ENCODE measurements at regions not wholly inside any gene's neighbourhood (a gene's known extent, or its start where the extent isn't known, plus 50 kb on each side); places are given as distances from the start of the nearest gene placed in this dataset.

DNA sequence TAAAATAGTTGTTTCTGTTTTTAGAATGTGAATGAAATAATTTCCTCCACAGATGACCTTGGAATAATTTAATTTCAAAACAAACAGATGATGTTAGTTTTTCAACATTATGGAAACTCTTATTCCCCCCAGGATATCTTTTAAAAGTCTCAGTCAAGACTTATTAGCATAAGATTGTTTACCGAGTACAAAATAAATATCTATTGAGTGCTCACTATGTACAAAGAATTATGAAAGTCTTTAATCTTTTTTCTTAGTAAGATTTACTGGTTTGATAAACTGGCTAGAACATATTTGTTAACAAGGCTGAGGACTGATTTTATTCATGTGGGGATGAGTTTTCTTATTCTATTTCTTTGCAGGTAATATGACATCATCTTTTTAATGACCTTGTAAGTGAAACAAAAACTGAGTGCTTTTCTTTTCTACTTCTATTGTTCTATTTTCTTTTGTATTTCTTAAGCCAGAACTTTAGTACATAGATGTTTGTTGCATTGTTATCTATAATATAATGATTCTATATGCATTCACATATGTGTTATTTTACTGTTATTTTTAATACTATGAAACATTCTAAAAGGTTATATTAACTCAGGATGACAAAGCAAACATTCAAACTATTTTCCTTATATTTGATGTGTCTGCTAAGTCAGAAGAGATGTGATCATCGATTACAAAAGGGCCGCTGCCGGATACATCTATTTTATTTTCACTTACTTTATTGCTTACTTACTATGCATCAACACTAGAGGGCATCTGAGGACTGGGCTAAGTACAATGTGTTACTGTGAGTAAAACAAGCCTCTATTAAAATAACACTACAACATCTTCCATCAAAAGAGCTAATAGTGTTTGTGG, 111.0 kb upstream of the ARHGAP42 start:
- Histone ChIP-seq H3K9me3 (ENCODE audit: insufficient read depth, low read depth, low read length) (no peaks in the 10 kb centered on the region), H4K20me1 (ENCODE audit: insufficient read depth, low read length, poor library complexity, severe bottlenecking) (no peaks in the 10 kb centered on the region), H3K36me3 (ENCODE audit: insufficient read depth, low read length) (no peaks in the 10 kb centered on the region), H3K9ac (ENCODE audit: low read depth, low read length, poor library complexity, severe bottlenecking) (no peak overlapping the region), H3K4me2 (ENCODE audit: low read depth, low read length, poor library complexity, severe bottlenecking) (no peak overlapping the region), H3K79me2 (ENCODE audit: insufficient read depth, low read length) (no peaks in the 10 kb centered on the region), H3K4me3 (ENCODE audit: low read length, poor library complexity, severe bottlenecking) (no peak overlapping the region), H2AFZ (ENCODE audit: low read length) (no peak overlapping the region), H3K4me1 (ENCODE audit: insufficient read depth, low read length, poor library complexity, severe bottlenecking) (no peaks in the 10 kb centered on the region), H3F3A (ENCODE audit: low read depth) (no peaks in the 10 kb centered on the region), H3K27me3 (ENCODE audit: insufficient read depth, low read length, poor library complexity, severe bottlenecking) (no peaks in the 10 kb centered on the region), H3K9me2 (replicated peaks; ENCODE audit: low read depth, low read length) (no peaks in the 10 kb centered on the region)
- no peak for TF ChIP-seq EZH2phosphoT487 (IDR thresholded peaks at IDR 0.05; ENCODE audit: borderline replicate concordance)
- TF ChIP-seq, protein P1, sequence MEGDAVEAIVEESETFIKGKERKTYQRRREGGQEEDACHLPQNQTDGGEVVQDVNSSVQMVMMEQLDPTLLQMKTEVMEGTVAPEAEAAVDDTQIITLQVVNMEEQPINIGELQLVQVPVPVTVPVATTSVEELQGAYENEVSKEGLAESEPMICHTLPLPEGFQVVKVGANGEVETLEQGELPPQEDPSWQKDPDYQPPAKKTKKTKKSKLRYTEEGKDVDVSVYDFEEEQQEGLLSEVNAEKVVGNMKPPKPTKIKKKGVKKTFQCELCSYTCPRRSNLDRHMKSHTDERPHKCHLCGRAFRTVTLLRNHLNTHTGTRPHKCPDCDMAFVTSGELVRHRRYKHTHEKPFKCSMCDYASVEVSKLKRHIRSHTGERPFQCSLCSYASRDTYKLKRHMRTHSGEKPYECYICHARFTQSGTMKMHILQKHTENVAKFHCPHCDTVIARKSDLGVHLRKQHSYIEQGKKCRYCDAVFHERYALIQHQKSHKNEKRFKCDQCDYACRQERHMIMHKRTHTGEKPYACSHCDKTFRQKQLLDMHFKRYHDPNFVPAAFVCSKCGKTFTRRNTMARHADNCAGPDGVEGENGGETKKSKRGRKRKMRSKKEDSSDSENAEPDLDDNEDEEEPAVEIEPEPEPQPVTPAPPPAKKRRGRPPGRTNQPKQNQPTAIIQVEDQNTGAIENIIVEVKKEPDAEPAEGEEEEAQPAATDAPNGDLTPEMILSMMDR (conservative IDR thresholded peaks at IDR 0.05; ENCODE audit: low read length), result peak; percentile 78

DNA sequence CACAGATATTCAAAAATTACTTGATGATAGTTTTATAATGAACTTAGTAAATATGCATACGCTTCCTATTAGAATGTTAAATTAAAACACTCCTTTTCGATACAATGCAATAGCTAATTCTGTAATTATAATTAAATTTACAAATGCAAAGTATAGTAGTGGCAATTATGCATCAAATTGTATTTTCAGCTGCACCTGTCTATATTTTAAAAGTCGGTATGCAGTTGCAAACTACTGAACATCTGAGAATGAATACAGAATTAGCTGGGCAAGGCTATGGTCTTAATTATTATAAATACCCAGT, 110.4 kb upstream of the ARHGAP42 start:
- H3K36me3 ChIP-seq (ENCODE audit: insufficient read depth, low read length), result no peaks in the 10 kb centered on the region
- no peak for TF ChIP-seq EZH2phosphoT487 (IDR thresholded peaks at IDR 0.05; ENCODE audit: borderline replicate concordance)
- TF ChIP-seq, protein P1 (conservative IDR thresholded peaks at IDR 0.05; ENCODE audit: low read length), result no peak
- H3K4me2 ChIP-seq (ENCODE audit: low read depth, low read length, poor library complexity, severe bottlenecking), result no peak overlapping the region
- H3K79me2 ChIP-seq (ENCODE audit: insufficient read depth, low read length), result no peaks in the 10 kb centered on the region
- H2AFZ ChIP-seq (ENCODE audit: low read length), result no peak overlapping the region
- no peaks in the 10 kb centered on the region for H3K9me2 ChIP-seq (replicated peaks; ENCODE audit: low read depth, low read length)
- H3K9ac ChIP-seq (ENCODE audit: low read depth, low read length, poor library complexity, severe bottlenecking), result no peak overlapping the region
- H3K27me3 ChIP-seq (ENCODE audit: insufficient read depth, low read length, poor library complexity, severe bottlenecking), result no peaks in the 10 kb centered on the region
- no peaks in the 10 kb centered on the region for H4K20me1 ChIP-seq (ENCODE audit: insufficient read depth, low read length, poor library complexity, severe bottlenecking)
- no peaks in the 10 kb centered on the region for H3F3A ChIP-seq (ENCODE audit: low read depth)
- H3K9me3 ChIP-seq (ENCODE audit: insufficient read depth, low read depth, low read length), result no peaks in the 10 kb centered on the region
- H3K4me3 ChIP-seq (ENCODE audit: low read length, poor library complexity, severe bottlenecking), result no peak overlapping the region
- no peaks in the 10 kb centered on the region for H3K4me1 ChIP-seq (ENCODE audit: insufficient read depth, low read length, poor library complexity, severe bottlenecking)

DNA sequence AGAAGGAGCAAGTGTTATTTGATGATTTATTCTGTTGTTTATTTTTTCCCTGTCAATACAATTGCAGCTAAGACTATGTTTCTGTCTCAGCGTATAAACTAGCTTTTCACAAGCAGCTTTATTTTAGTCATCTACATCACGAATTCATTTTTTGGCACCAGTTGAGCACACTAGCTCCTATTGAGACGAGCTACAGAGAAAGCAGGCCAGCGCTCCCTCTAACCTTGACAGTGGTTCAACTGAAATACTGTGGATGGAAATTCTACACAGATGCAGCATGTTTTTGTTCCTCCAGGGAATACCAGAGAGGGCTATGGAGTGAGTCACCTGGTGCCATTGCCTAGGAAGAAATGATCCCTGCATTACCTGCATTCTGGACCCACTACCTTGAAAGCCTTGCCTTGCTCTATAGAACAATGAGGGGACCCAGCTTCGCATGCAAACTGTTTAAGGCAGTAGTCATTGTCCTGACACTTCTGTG, 108.2 kb upstream of the ARHGAP42 start:
- no peaks in the 10 kb centered on the region for H4K20me1 ChIP-seq (ENCODE audit: insufficient read depth, low read length, poor library complexity, severe bottlenecking)
- H3K9me3 ChIP-seq (ENCODE audit: insufficient read depth, low read depth, low read length), result no peaks in the 10 kb centered on the region
- no peaks in the 10 kb centered on the region for H3K36me3 ChIP-seq (ENCODE audit: insufficient read depth, low read length)
- H2AFZ ChIP-seq (ENCODE audit: low read length), result no peak overlapping the region
- H3K4me2 ChIP-seq (ENCODE audit: low read depth, low read length, poor library complexity, severe bottlenecking), result no peak overlapping the region
- H3F3A ChIP-seq (ENCODE audit: low read depth), result no peaks in the 10 kb centered on the region
- H3K9ac ChIP-seq (ENCODE audit: low read depth, low read length, poor library complexity, severe bottlenecking), result no peak overlapping the region
- H3K9me2 ChIP-seq (replicated peaks; ENCODE audit: low read depth, low read length), result no peaks in the 10 kb centered on the region
- H3K4me3 ChIP-seq (ENCODE audit: low read length, poor library complexity, severe bottlenecking), result no peak overlapping the region
- no peaks in the 10 kb centered on the region for H3K79me2 ChIP-seq (ENCODE audit: insufficient read depth, low read length)
- TF ChIP-seq EZH2phosphoT487 (IDR thresholded peaks at IDR 0.05; ENCODE audit: borderline replicate concordance), result no peak
- TF ChIP-seq, protein P1 (conservative IDR thresholded peaks at IDR 0.05; ENCODE audit: low read length), result no peak
- no peaks in the 10 kb centered on the region for H3K27me3 ChIP-seq (ENCODE audit: insufficient read depth, low read length, poor library complexity, severe bottlenecking)
- no peaks in the 10 kb centered on the region for H3K4me1 ChIP-seq (ENCODE audit: insufficient read depth, low read length, poor library complexity, severe bottlenecking)
